Glutamatergic neuron (in vitro differentiated cells): ENCODE measurements at regions not wholly inside any gene's neighbourhood (a gene's known extent, or its start where the extent isn't known, plus 50 kb on each side); places are given as distances from the start of the nearest gene placed in this dataset.

ENCODE experiments used
- DNase-seq: peaks from one replicate; pipeline ENCODE4 v3.0.0; 2022
- H3K27ac Mint-ChIP-seq: one replicate; pipeline ENCODE4 v1.8.0; 2020; ENCODE audit warnings: mild to moderate bottlenecking, mixed read lengths, inconsistent platforms; ENCODE audit not compliant: unreplicated experiment
- H3K27me3 Mint-ChIP-seq: one replicate; pipeline ENCODE4 v1.8.0; 2020; ENCODE audit warnings: mild to moderate bottlenecking, moderate library complexity, mixed read lengths, inconsistent platforms; ENCODE audit not compliant: unreplicated experiment
- H3K36me3 Mint-ChIP-seq: one replicate; pipeline ENCODE4 v1.8.0; 2020; ENCODE audit warnings: mild to moderate bottlenecking, mixed read lengths, inconsistent platforms; ENCODE audit not compliant: unreplicated experiment
- H3K4me1 Mint-ChIP-seq: one replicate; pipeline ENCODE4 v1.8.0; 2020; ENCODE audit warnings: mild to moderate bottlenecking, low read depth, mixed read lengths, inconsistent platforms; ENCODE audit not compliant: unreplicated experiment
- H3K4me3 Mint-ChIP-seq: one replicate; pipeline ENCODE4 v1.8.0; 2020; ENCODE audit warnings: mild to moderate bottlenecking, mixed read lengths, inconsistent platforms; ENCODE audit not compliant: unreplicated experiment
- H3K9me3 Mint-ChIP-seq: one replicate; pipeline ENCODE4 v1.8.0; 2020; ENCODE audit warnings: mild to moderate bottlenecking, moderate library complexity, mixed read lengths, inconsistent platforms; ENCODE audit not compliant: unreplicated experiment
- TF ChIP-seq, protein P1 (sequence below): fragments of 200-600 bp; sonication (generic); IDR thresholded peaks from one replicate; pipeline ENCODE4 v1.5.0; 2021; ENCODE audit not compliant: partially characterized antibody, unreplicated experiment

DNA sequence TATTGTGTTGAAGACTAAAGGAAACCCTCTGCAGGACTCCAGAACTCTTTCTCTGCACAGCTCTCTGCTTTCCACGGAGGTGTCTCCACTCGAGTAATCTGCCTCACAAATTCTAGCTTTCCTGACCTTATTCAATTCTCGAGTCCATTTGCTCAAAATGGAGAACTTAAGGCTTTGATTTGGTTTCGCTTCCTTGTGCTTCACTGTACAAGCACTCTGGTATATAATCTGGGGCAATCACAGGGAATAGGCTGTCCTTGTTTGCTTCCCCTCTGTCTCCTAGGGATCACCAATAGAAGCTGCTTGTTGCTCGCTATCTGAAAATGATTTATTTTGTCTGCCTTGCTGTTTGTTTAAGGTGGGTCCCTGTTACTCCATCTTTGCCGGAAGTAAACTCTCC lies 129.1 kb upstream of the DOCK10 start:
- no peak overlapping the region for H3K27ac Mint-ChIP-seq
- peaks cover 7% of the 10 kb centered on the region for H3K4me1 Mint-ChIP-seq
- no peaks in the 10 kb centered on the region for H3K9me3 Mint-ChIP-seq
- peaks cover 4% of the 10 kb centered on the region for H3K27me3 Mint-ChIP-seq
- TF ChIP-seq, protein P1, sequence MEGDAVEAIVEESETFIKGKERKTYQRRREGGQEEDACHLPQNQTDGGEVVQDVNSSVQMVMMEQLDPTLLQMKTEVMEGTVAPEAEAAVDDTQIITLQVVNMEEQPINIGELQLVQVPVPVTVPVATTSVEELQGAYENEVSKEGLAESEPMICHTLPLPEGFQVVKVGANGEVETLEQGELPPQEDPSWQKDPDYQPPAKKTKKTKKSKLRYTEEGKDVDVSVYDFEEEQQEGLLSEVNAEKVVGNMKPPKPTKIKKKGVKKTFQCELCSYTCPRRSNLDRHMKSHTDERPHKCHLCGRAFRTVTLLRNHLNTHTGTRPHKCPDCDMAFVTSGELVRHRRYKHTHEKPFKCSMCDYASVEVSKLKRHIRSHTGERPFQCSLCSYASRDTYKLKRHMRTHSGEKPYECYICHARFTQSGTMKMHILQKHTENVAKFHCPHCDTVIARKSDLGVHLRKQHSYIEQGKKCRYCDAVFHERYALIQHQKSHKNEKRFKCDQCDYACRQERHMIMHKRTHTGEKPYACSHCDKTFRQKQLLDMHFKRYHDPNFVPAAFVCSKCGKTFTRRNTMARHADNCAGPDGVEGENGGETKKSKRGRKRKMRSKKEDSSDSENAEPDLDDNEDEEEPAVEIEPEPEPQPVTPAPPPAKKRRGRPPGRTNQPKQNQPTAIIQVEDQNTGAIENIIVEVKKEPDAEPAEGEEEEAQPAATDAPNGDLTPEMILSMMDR: no peak
- no peaks in the 10 kb centered on the region for H3K36me3 Mint-ChIP-seq
- H3K4me3 Mint-ChIP-seq: no peak overlapping the region
- no peak for DNase-seq

DNA sequence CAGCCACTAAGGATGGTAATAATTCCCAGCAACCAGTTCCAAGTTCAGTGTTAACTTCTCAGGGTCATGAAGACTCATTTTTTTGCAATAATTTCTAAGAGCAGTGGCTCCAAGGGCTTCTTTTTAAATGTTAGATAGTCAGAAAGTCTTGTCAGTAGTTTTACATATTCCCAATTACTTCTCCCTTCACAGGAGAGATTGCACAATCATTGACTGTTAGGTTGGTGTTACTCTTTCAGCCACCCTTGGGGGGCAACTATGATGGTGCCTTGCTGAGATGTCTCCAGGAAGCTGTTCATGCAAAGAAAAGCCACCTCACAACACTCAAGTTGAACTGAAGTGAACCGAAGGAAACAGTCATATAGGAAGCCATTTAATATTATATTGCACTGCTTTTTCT lies 127.9 kb upstream of the DOCK10 start:
- Mint-ChIP-seq H3K27me3 (peaks cover 4% of the 10 kb centered on the region), H3K9me3 (no peaks in the 10 kb centered on the region), H3K4me1 (peaks cover 7% of the 10 kb centered on the region), H3K4me3 (no peak overlapping the region), H3K36me3 (no peaks in the 10 kb centered on the region), H3K27ac (no peak overlapping the region)
- no peak for DNase-seq
- TF ChIP-seq, protein P1: no peak

DNA sequence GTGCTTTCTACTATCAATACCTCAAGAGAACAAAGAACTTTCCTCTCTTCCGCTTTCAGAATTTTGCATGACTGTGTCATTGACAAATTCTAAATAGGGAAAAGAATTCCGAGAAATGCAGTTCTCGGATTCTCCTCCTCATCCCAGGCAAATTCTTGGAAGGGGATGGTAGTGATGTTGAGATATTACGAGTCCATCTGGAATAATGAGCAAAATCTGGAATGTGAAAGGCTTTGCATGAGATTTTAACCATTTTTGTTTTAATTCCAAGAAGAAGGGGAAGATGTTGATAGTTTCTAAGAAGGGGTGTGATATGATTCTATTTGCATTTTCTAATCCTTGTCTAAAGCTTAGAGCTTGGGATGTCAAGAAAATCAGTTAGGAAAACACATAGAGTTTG lies 127.1 kb upstream of the DOCK10 start:
- no peaks in the 10 kb centered on the region for H3K9me3 Mint-ChIP-seq
- peaks cover 4% of the 10 kb centered on the region for H3K27me3 Mint-ChIP-seq
- no peak overlapping the region for H3K27ac Mint-ChIP-seq
- no peak for DNase-seq
- H3K4me3 Mint-ChIP-seq: no peak overlapping the region
- peaks cover 13% of the 10 kb centered on the region for H3K4me1 Mint-ChIP-seq
- TF ChIP-seq, protein P1: no peak
- H3K36me3 Mint-ChIP-seq: no peaks in the 10 kb centered on the region

DNA sequence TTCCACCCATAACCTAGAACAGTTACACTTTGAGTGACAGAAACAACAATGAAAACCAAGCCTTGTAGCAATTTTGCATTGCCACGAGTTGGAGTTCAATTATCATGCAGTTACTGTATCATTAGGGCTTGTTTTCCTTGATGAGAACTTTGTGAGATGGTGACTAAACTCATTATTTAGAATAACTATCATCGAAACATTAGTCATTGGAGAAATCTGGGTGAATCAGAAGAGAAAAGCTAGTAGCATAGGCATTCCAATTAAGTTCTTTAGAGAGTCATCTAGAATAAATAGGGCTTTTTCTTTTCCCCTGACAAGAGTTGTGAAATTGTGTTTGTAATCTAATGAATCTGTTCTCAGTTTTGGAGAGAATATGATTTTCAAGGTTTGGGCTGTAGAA lies 122.8 kb upstream of the DOCK10 start:
- peaks cover 8% of the 10 kb centered on the region for H3K4me1 Mint-ChIP-seq
- TF ChIP-seq, protein P1: no peak
- H3K36me3 Mint-ChIP-seq: no peaks in the 10 kb centered on the region
- H3K9me3 Mint-ChIP-seq: no peaks in the 10 kb centered on the region
- H3K27ac Mint-ChIP-seq: no peak overlapping the region
- no peak overlapping the region for H3K4me3 Mint-ChIP-seq
- peaks cover 4% of the 10 kb centered on the region for H3K27me3 Mint-ChIP-seq
- DNase-seq: no peak

DNA sequence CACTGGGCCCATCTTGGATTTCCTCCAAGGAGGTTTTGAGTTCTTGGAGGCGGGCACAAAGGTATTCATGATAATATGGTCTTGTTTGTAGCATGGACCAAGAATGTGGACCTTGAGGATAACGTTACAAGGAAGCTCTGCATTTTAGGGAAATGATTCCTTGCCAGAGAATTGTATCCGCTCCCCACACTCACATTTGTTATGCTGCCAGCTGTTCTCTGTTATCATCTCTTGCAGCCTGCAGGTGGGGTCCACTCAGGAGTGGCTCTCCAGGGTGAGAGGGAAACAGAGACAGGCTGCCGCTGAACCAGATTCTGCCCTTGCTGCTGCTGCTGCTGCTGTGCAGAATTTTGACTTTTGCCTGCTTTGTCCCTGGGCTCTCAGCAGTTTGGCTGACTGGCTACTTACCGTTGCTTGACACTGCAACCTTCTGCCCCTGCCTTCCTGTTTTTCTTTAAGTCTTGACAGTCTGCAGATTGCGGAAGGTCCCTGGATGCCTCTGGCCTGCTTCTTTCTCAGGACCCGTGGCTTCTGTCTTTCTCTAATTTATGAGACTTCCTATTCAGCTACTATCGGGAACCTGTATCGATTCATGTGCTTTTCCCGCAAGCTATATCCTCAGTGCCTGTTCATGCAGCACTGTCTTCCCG lies 122.3 kb upstream of the DOCK10 start:
- TF ChIP-seq, protein P1: no peak
- Mint-ChIP-seq H3K4me3 (no peak overlapping the region), H3K36me3 (no peaks in the 10 kb centered on the region), H3K4me1 (peaks cover 8% of the 10 kb centered on the region), H3K9me3 (no peaks in the 10 kb centered on the region), H3K27ac (no peak overlapping the region), H3K27me3 (peaks cover 2% of the 10 kb centered on the region)
- no peak for DNase-seq
